HG03457 (cell line): ENCODE measurements at regions not wholly inside any gene's neighbourhood (a gene's known extent, or its start where the extent isn't known, plus 50 kb on each side); places are given as distances from the start of the nearest gene placed in this dataset.
"Not testable (repeated sequence)": the region's sequence is repeated elsewhere in the genome, so short reads cannot be mapped to it uniquely, and the experiment has no call there.

Experiments used
- ATAC-seq: cut with Tn5 transposase; IDR thresholded peaks from one replicate; pipeline ENCODE4 v1.9.1; 2021; ENCODE audit warnings: moderate number of reproducible peaks; ENCODE audit not compliant: unreplicated experiment

DNA sequence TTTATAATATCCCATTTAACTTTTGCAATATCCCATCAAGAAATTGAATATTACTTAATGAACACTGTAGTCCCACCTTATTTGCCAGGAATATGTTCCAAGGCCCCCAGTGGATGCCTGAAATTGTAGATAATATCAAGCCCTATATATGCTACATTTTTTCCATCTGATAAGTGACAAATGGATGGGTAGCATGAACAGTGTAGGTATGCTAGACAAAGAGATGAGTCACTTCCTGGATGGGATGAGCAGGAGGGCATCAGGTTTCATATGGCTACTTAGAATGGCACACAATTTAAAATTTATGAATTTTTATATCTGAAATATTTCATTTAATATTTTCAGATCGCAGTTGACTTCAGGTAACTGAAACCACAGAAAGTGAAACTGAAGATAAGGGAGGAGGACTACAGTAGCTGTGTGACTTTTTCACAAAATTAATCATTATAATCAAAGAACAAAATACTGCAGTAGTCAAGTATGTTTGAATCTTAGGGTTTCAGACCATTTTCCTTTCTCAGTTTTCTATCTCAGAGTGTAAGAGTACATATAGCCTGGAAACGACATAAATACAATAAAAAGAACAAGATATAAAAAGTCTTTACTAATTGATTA is 636.4 kb upstream of the ARRDC3 start:
- no peak for ATAC-seq

DNA sequence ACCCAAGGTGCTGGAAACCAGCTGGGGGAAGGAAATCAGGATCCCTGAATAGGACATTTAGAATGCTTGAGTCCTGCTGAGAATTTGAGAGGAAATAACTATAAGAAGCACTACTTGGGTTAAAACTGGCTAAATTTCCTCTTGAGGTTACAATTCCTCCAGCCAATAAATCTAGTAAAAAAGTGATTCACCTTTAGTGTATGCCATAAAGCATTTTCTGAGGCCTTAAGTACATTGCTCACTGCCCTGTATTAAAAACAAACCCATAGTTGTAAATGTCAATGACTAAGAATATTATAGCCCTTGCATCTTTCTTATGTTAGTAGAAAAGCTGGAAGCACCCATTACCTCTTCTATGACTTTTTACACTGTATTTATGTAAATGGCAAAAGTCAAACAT is 634.7 kb upstream of the ARRDC3 start:
- no peak for ATAC-seq

DNA sequence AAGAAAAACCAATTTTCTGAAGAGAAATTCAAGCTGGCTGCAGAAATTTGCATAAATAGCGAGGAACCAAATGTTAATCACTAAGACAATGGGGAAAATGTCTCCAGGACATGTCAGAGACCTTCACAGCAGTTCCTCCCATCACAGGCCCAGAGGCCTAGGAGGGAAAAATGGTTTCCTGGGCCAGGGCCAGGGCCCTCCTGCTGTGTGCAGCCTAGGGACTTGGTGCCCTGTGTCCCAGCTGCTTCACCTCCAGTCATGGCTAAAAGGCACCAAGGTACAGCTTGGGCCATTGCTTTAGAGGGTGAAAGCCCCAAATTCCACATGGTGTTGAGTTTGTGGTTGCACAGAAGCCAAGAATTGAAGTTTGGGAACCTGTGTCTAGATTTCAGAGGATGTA is 628.7 kb upstream of the ARRDC3 start:
- not testable (repeated sequence) for ATAC-seq

DNA sequence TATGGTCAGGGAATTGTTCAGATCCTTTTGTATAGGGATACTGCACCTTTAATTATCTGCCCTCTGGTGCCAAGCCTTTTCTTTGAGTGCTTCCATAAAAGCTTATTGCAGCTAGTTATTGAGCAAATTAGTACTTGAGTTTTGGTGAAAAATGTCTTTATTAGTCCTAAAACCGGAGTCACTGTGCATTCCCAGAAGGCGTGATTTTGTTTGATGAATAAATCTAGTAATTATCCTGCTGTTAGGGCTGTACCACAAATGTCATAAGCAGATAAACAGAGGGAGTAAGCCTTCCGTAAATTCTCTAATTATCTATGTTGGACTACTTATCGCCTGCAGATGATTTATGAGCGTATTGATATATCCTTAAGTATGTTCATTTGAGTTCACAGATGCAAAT is 620.7 kb upstream of the ARRDC3 start:
- ATAC-seq, result no peak

DNA sequence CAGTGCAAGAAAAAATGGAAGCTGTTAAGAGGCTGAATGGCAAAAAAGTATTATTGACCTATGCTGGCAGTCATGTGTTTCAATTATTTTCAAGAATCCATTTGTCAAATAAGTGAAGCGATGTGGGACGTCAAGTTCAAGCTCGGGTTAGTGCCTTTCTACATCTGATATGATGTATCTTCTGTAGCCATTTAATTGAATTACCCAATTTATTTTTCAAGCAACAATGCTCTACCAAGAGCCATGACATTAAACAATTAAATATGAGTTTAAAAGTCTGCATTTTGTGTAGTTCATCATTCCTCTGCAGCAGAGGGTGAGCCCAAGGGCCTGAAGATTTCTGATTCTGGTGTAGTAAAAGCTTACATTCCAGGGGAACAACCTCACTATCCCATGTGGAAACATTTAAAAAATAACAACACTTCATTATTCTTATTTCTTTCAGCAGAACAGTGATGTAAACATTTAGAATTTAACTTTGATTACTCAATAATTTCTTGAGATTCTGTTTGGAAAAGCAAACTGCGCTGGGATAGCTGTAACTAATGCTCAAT is 619.7 kb upstream of the ARRDC3 start:
- ATAC-seq, result no peak

DNA sequence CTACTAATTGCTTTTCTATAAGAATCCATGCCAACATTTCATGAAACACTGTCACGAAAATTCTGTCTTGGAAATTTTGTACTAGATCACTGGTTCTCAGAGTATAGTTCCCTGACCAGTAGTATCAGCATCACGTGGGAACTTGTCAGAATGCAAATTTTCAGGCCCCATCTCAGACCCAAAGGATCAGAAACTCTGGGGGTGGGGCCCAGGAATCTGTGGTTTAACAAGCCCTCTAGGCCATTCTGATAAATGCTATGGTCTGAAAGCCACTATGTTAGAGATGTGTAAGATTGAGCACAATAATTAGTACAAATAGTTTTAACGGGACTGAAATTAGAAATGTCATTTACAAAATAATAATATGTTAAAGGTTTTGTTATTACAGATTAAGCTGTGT is 615.7 kb upstream of the ARRDC3 start:
- ATAC-seq, result no peak

DNA sequence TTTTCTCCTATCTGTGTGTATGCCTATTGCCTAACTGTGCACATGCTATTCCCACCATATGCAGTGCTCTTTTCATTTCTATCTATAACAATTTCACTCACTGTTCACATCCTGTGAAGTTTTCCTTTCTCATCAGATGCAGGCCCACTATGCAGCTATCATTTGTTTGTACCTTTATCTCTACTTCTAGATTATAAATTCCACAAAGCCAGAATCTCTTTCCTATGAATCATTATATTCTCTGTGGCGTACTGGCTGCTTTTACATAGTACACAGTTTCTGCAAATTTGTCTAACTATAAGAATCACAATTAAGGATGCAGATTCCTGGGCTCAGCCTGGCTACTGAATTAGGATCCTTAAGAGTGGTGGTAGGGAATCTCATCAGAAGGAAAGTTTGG is 600.8 kb upstream of the ARRDC3 start:
- ATAC-seq, result no peak

DNA sequence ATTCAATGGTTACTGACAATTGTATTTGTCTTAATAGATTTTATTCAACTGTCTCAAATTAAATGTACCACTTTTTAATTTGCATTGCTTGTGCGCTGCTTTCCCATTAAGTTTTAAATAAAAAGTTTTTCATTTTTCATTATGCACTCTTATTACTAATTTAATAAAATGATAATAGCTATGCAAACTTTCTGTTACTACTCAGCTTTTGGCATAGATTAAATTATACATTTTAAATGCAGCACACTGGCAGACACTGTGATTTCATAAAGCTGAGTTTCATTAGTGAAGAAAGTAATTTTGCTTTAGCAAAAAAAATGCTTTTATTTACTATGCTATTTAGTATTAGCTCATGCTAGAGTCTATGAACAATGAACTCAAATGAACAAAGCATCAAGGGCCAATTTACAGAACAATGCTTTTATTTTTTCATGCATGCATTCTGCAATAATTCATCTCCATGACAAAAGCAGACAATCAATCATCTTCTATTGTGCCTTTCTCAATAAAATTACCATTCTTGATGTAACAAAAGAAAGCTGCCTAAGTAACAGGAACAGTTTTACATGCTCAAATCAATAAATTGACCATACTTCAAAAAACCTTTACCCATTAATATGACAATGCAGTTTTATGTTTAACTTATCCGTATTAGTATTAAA is 595.2 kb upstream of the ARRDC3 start:
- ATAC-seq, result no peak

DNA sequence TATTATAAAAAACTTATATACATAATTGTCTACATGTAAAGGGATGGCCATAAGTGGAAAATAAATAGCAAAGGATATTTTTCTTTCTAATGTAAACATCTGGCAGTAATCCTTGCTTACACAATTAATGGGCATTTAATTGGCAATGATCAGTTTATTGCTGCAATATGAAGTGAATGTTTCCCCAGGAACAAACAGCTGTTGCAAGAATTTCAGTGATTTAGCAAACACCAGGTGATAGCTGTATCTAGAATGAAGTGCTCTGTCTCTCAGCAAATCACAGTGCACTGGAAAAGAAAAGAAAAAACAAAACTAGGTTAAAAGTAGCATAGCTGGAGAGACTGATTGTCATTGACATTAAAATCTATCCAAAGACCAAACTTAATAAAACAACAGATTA is 594.5 kb upstream of the ARRDC3 start:
- ATAC-seq, result no peak

DNA sequence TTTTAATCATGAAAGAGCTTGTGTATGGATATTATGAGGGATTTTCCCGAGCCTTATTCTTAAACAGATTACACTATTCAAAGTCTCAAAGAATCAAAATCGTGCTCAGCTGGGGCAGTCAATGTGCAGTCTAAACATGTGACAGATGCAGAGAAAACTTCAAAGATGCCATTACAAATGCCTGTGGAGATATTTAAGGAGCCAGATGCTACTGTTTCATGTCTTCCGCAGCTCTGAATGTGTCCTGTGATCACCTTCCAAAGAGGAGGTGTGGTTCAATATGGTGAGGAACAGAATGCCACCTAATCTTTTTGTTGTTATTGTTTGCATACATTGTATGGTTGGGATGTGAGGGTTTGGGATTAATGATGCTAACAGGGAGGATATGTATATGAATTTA is 593.3 kb upstream of the ARRDC3 start:
- ATAC-seq, result no peak

DNA sequence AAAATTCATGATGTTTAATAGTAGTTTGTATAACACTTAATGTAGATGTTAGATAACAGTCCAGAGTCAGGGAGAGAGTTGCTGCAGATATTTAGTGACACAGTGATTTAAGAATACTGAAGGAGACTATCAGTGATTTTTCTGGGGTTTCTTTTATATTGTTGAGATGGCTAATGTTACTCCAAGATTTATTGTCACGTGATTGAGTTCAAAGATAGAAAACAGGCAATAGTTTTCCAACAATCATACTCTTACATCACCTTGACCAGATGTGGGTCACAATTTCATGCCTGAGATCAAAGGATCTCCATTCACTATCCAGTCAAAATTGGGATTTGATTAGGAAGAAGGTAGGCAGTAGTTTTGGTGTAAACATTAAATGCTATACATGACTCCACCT is 580.0 kb upstream of the ARRDC3 start:
- no peak for ATAC-seq

DNA sequence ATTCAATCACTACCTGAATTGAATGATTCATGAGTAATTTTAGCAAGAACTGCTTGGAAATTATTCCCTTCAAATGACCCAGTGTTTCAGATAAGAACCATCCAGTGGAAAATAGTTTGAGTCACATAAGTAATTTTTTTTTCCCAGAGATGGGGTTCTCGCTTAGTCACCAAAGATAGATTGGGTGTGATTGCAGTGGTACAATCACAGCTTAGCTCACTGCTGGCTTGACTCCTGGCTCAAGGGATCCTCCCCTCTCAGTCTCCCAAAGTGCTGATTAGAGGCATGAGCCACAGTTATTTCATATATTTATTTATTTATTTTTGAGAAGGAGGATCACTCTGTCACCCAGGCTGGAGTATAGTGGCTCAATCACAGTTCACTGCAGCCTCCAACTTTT is 574.5 kb upstream of the ARRDC3 start:
- no peak for ATAC-seq

DNA sequence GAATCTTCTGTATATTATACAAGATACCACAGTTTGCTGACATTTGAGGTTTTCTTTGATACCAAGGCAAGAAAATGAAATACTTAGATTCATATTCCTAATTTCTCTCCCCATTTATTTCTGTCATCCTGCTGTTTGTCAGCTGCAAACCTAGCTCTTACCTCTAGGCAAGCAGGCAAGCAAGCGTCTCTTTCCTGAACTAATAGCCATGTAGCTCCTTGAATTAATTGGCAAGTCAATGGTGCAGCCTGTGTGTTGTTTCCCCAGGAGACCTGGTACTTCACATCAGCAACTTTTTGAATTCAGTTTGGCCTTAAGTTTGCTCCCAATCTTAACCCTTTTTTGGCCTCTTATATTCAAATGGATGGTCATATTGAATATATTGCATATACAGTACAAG is 573.6 kb upstream of the ARRDC3 start:
- no peak for ATAC-seq

DNA sequence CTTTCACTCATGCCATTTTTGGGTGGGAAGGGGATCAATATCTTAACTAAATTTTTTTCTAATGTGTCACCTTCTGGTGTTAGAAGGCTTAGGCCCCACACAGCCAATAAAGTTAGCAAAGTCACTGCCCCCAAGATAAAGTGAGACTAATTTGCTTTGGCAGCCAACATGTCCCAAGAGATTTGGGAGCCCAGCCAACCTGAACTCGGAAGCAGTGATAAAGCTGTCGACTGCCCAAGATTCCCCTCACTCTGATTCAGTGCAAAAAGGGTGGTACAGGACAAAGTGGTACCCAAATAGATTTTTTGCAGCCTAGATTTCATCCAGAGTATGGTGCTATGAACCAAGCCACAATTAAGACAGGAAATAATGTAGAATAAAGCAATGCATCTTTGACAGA is 572.5 kb upstream of the ARRDC3 start:
- ATAC-seq, result no peak

DNA sequence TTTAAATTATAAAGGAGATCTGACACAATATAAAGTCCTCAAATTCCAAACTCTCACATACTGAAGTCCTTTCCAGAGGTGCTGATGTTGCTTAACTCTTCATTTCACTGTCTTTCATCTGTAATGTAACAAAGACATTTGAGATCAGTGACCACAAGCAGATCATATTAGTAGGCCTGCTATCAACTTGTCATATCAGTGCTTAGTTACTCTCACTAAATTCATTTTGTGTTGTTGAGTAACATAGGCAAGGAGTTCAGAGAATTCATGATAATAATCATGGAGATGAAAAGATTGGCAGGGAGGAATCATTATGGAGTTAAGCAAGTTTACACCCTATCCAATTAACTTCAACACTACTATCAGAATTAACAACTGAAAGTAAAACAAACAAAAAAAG is 571.0 kb upstream of the ARRDC3 start:
- ATAC-seq, result no peak

DNA sequence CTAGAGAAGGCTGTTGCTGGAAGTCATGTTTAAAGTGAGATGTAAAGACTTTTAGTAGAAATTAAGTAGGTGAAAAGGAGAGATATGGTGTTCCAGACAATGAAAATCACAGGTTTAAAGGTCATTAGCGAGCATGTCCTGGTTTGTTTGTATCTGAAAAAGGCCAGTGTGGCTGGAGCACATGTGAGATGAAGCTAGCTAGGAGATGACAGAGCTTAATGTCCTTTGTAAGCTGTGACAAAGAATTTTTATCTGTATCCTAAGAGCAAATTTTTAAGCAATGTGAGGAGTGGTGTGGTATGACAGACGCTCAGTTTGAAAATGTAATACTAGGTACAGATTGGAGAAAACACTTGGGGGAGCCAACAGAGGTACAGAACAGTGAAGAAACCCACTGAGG is 567.2 kb upstream of the ARRDC3 start:
- ATAC-seq, result no peak

DNA sequence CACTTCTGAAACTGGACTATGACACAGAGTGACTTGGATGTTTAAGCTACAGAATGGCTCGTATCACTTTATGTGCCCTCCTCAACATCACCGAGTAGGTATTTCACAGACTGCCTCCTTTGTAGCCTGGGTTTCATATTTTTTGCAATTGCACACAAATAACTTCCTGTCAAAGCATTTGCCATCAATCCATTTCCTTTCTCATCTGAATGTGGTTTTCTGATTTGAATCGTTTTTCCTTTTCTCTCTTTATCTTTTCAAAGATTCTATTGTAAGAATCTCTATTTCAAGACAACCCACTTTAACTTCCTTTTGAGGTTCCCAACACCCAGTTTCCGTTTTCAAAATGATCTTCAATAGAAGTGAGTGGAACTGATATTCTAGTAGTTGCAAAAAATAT is 563.8 kb upstream of the ARRDC3 start:
- ATAC-seq, result no peak

DNA sequence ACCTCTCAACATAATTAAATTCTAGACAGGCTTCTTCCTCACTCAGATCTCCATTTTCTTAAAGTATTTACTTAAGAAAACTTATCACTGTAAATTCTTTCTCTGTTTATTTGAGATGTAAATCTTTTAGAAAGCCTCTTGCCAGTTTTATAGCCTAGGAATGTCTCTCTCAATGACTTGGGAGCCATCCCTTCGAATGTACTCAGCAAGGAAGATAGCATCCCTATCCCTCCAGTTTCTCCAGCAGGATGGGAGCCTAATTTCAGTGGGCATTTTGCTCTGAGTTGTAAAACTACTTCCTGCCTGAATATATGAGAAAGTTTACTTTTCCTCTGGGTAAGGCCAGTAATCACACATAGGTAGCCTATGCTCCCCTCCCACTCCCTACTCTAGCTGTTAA is 558.5 kb upstream of the ARRDC3 start:
- no peak for ATAC-seq

DNA sequence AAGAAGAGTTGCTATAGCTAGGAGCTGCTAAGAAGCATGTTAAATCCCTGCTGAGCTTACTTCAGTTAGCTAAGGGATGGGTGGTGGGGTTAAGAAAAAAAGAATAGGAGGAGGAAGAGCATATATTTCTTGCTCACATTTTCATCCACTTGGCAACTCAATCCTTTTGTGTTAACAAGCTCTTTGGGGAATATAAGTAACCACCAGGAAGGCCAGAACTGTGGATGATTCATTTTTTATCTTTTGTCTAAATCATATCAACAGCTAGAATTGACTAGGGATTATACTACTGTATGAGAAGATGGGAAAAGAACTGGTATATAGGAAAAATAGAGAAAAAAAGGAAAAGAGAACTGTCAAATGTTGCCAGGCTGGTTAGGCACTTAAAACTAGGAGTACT is 555.3 kb upstream of the ARRDC3 start:
- no peak for ATAC-seq

DNA sequence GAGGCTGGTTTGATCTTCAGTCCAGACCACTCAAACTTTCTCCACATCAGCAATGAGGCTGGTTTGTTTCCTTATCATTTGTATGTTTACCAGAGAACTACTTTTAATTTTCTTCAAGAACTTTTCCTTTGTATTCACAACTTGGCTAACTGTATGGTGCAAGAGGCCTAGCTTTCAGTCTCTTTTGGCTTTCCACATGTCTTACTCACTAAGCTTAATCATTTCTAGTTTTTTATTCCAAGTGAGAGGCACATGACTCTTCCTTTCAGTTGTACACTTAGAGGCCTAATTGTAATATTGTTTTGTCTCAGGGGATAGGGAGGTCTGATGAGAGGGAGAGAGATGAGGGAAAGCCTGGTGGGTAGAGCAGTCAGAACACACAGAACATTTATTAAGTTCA is 554.0 kb upstream of the ARRDC3 start:
- no peak for ATAC-seq

DNA sequence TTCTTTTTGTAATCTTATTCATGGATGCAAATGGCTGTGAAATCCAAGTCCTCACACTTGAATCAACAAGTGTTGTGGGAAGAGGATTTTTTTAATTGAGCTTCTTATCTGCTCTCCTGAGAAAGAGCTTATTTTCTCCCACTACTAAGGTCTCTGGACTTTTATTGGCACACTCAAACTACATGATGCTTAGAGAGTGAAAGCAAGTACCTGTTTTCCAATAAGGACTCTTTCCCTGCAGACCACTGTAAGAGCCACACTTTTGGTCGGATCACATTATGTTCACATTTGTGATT is 546.4 kb upstream of the ARRDC3 start:
- no peak for ATAC-seq

DNA sequence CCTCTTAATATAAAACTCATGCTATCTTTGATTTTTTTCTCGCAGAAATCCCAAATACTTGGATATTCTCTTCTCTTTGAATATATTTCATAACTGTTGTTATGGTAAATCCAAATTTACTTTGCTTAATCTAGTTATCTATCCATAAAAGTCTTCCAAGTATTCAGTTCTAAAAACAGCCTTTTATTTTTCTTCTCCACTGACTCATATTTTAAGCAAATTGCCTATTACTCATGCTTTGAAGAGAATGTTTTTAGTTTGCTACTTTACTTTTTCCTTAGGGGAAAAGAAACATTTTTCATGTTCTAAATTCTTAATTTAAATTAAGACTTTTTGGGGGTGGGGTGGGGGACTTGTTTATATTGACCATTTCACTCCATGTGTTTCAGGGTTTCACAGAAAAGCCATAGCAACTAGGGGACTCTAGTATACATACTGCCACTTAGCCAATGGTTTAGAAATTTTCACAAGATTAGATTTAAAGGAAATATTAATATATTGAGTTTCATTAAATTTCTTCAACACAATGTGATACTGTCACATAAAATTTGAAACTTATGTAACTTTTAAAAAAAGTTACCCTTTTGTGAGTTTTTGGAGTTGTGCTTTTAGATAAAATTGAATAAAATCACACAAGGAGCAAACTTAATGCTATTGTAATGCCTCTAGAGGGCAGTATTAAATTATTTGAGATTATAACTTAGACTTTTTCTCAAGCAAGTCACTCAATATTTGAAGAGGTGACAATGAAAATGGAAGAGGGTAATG is 545.8 kb upstream of the ARRDC3 start:
- ATAC-seq, result no peak
